H1 (cell line): ENCODE measurements at regions not wholly inside any gene's neighbourhood (a gene's known extent, or its start where the extent isn't known, plus 50 kb on each side); places are given as distances from the start of the nearest gene placed in this dataset.

ENCODE experiments used
- CTCF ChIA-PET: fragments of 300-600 bp; sonication (Branson Sonifier 250); formaldehyde crosslinking; loops from one replicate; lab custom pipeline; 2021; ENCODE audit not compliant: partially characterized antibody; lab: Charles Lee
- POLR2A ChIA-PET: fragments of 300-600 bp; sonication (Branson Sonifier 250); formaldehyde crosslinking; loops from one replicate; lab custom pipeline; 2021; ENCODE audit warnings: inconsistent platforms; ENCODE audit not compliant: partially characterized antibody; lab: Charles Lee
- DNase-seq, 2 experiments: peaks; one replicate each; pipeline versions ENCODE4 v3.0.0 to v3.0.0-alpha.2; 2010 to 2022; ENCODE audit warnings: low spot score in 2 of 2, low read depth in 1 of 2, mixed read lengths in 1 of 2
- FAIRE-seq: peaks from 2 replicates; lab custom pipeline; 2011; peaks lifted over from hg19 to GRCh38; lab: Jason Lieb, UNC
- H2AFZ ChIP-seq: 2 replicates; pipeline ENCODE4 v1.8.1; 2012; ENCODE audit warnings: low read length, inconsistent platforms
- H2AK5ac ChIP-seq: 2 replicates; pipeline ENCODE4 v1.6.1; 2013; ENCODE audit warnings: low read depth, low read length
- H2BK120ac ChIP-seq: replicated peaks from 2 replicates; pipeline ENCODE3; 2013; ENCODE audit warnings: low read depth, low read length, inconsistent platforms
- H2BK12ac ChIP-seq: 2 replicates; pipeline ENCODE4 v1.6.1; 2013; ENCODE audit warnings: low read depth, low read length
- H2BK15ac ChIP-seq: 2 replicates; pipeline ENCODE4 v1.6.1; 2013; ENCODE audit warnings: low read length
- H2BK20ac ChIP-seq: 2 replicates; pipeline ENCODE4 v1.6.1; 2013; ENCODE audit warnings: low read length
- H2BK5ac ChIP-seq: 2 replicates; pipeline ENCODE4 v1.6.1; 2013; ENCODE audit warnings: low read depth, low read length
- H3K14ac ChIP-seq: 2 replicates; pipeline ENCODE4 v1.6.1; 2013; ENCODE audit warnings: inconsistent platforms; ENCODE audit not compliant: insufficient read length
- H3K18ac ChIP-seq: 2 replicates; pipeline ENCODE4 v1.6.1; 2013; ENCODE audit warnings: low read length; ENCODE audit errors: extremely low read depth
- H3K23ac ChIP-seq: 2 replicates; pipeline ENCODE4 v1.6.1; 2013; ENCODE audit warnings: inconsistent platforms; ENCODE audit not compliant: insufficient read length
- H3K23me2 ChIP-seq: 2 replicates; pipeline ENCODE4 v1.6.1; 2013; ENCODE audit warnings: low read depth, low read length
- H3K27ac ChIP-seq: 2 replicates; pipeline ENCODE4 v1.6.1; 2011; ENCODE audit warnings: low read depth, low read length, inconsistent platforms
- H3K27me3 ChIP-seq, 4 experiments: replicated peaks in 1 of 4; 1 replicate in 1 of 4; 2 replicates in 3 of 4; pipeline versions ENCODE4 v1.6.1 to v1.8.1; 2011 to 2013; ENCODE audit warnings: low read length in 3 of 4, mild to moderate bottlenecking in 3 of 4, inconsistent platforms in 2 of 4, mixed read lengths in 2 of 4, moderate library complexity in 1 of 4; ENCODE audit not compliant: control insufficient read depth in 3 of 4, insufficient read depth in 3 of 4; ENCODE audit errors: extremely low read depth in 1 of 4
- H3K36me3 ChIP-seq, 4 experiments: 2 replicates each; pipeline versions ENCODE4 v1.6.1 to v1.8.1; 2011 to 2013; ENCODE audit warnings: mild to moderate bottlenecking in 4 of 4, low read length in 3 of 4, moderate library complexity in 2 of 4, control low read depth in 1 of 4, inconsistent platforms in 1 of 4; ENCODE audit not compliant: insufficient read depth in 4 of 4, control insufficient read depth in 2 of 4
- H3K4ac ChIP-seq: replicated peaks from 2 replicates; pipeline ENCODE3; 2013; ENCODE audit warnings: low read length, low read depth, mixed read lengths, inconsistent platforms; ENCODE audit not compliant: insufficient read length
- H3K4me1 ChIP-seq, 4 experiments: replicated peaks in 1 of 4; 1 replicate in 1 of 4; 2 replicates in 3 of 4; pipeline versions ENCODE4 v1.6.1 to v1.8.1; 2011 to 2013; ENCODE audit warnings: low read length in 3 of 4, inconsistent platforms in 2 of 4, mixed read lengths in 1 of 4; ENCODE audit not compliant: insufficient read depth in 4 of 4, control insufficient read depth in 3 of 4
- H3K4me2 ChIP-seq, 2 experiments: 2 replicates each; pipeline versions ENCODE4 v1.6.1 to v1.8.1; 2011 to 2013; ENCODE audit warnings: low read depth in 2 of 2, low read length in 2 of 2, control low read depth in 1 of 2, inconsistent platforms in 1 of 2, mild to moderate bottlenecking in 1 of 2; ENCODE audit not compliant: insufficient read depth in 1 of 2
- H3K4me3 ChIP-seq, 4 experiments: fragments of 200-600, 300-600 bp in 1 of 4; sonication (generic), shearing (Covaris generic), sonication (Bioruptor Twin) in 1 of 4; 2 replicates each; pipeline versions ENCODE4 v1.5.1 to v1.8.1; 2011 to 2016; ENCODE audit warnings: low read length in 4 of 4, low read depth in 3 of 4, control low read depth in 2 of 4, inconsistent platforms in 2 of 4, mild to moderate bottlenecking in 2 of 4, mixed read lengths in 1 of 4, moderate library complexity in 1 of 4; ENCODE audit not compliant: insufficient read depth in 2 of 4; ENCODE audit errors: extremely low read depth in 1 of 4
- H3K56ac ChIP-seq: replicated peaks from 2 replicates; pipeline ENCODE3; 2013; ENCODE audit warnings: low read depth, mild to moderate bottlenecking, mixed read lengths, low read length, inconsistent platforms; ENCODE audit not compliant: insufficient read length
- H3K79me1 ChIP-seq: 2 replicates; pipeline ENCODE4 v1.6.1; 2013; ENCODE audit warnings: low read depth, low read length, control low read depth
- H3K79me2 ChIP-seq, 2 experiments: 2 replicates each; pipeline versions ENCODE4 v1.6.1 to v1.8.1; 2012 to 2013; ENCODE audit warnings: low read length in 2 of 2, mild to moderate bottlenecking in 2 of 2, inconsistent platforms in 1 of 2; ENCODE audit not compliant: insufficient read depth in 2 of 2, control insufficient read depth in 1 of 2
- H3K9ac ChIP-seq, 4 experiments: replicated peaks in 1 of 4; 1 replicate in 1 of 4; 2 replicates in 3 of 4; pipeline versions ENCODE4 v1.6.1 to v1.8.1; 2011 to 2013; ENCODE audit warnings: low read depth in 3 of 4, low read length in 3 of 4, control low read depth in 2 of 4, mild to moderate bottlenecking in 2 of 4, moderate library complexity in 2 of 4, inconsistent platforms in 1 of 4; ENCODE audit errors: extremely low read depth in 1 of 4
- H3K9me3 ChIP-seq, 2 experiments: 2 replicates each; pipeline versions ENCODE4 v1.6.1 to v1.8.1; 2012 to 2013; ENCODE audit warnings: mild to moderate bottlenecking in 2 of 2, moderate library complexity in 2 of 2, control low read depth in 1 of 2, inconsistent platforms in 1 of 2, low read depth in 1 of 2, low read length in 1 of 2, mixed read lengths in 1 of 2; ENCODE audit not compliant: insufficient read depth in 2 of 2
- H4K20me1 ChIP-seq, 2 experiments: replicated peaks in 1 of 2; 2 replicates each; pipeline versions ENCODE3 to v1.8.1; 2011 to 2013; ENCODE audit warnings: inconsistent platforms in 2 of 2, low read length in 2 of 2, mild to moderate bottlenecking in 1 of 2; ENCODE audit not compliant: insufficient read depth in 2 of 2, control insufficient read depth in 1 of 2
- H4K5ac ChIP-seq: 2 replicates; pipeline ENCODE4 v1.6.1; 2013; ENCODE audit warnings: low read length, low read depth, mixed read lengths, inconsistent platforms; ENCODE audit not compliant: insufficient read length
- H4K8ac ChIP-seq: 2 replicates; pipeline ENCODE4 v1.8.0; 2013; ENCODE audit warnings: mild to moderate bottlenecking, moderate library complexity, low read length, inconsistent platforms; ENCODE audit not compliant: insufficient read depth; ENCODE audit errors: extremely low read depth
- H4K91ac ChIP-seq: replicated peaks from 2 replicates; pipeline ENCODE3; 2013; ENCODE audit warnings: low read length, mixed read lengths, inconsistent platforms; ENCODE audit not compliant: insufficient read length
- CBX5 ChIP-seq: fragments of 300-800, 300-1000 bp; sonication (generic); IDR thresholded peaks from 2 replicates; pipeline ENCODE4 v1.7.1; 2016; ENCODE audit warnings: antibody characterized with exemption, low read length, low read depth
- KDM1A ChIP-seq: fragments of 200-600, 300-600 bp; sonication (generic); IDR thresholded peaks from 2 replicates; pipeline ENCODE4 v1.7.1; 2016; ENCODE audit warnings: mild to moderate bottlenecking, low read length, borderline replicate concordance
- POLR2A ChIP-seq, 2 experiments: IDR thresholded peaks; 1 replicate in 1 of 2; 2 replicates in 1 of 2; pipeline ENCODE4 v1.6.1; 2011; ENCODE audit warnings: low read depth in 2 of 2, low read length in 2 of 2, mild to moderate bottlenecking in 2 of 2; ENCODE audit errors: control extremely low read depth in 1 of 2
- POU5F1 ChIP-seq: IDR thresholded peaks from 2 replicates; pipeline ENCODE4 v1.6.1; 2011; ENCODE audit warnings: low read depth, mild to moderate bottlenecking, low read length, moderate library complexity
- RBBP5 ChIP-seq: IDR thresholded peaks from 2 replicates; pipeline ENCODE4 v1.7.1; 2012; ENCODE audit warnings: low read depth, mild to moderate bottlenecking, inconsistent platforms, low read length, moderate library complexity, borderline replicate concordance
- RXRA ChIP-seq: IDR thresholded peaks from 2 replicates; pipeline ENCODE4 v1.6.1; 2011; ENCODE audit warnings: low read depth, mild to moderate bottlenecking, low read length, moderate library complexity; ENCODE audit not compliant: insufficient read depth
- SRF ChIP-seq: IDR thresholded peaks from 2 replicates; pipeline ENCODE4 v1.6.1; 2011; ENCODE audit warnings: mild to moderate bottlenecking, low read depth, low read length, moderate library complexity
- YY1 ChIP-seq: IDR thresholded peaks from 2 replicates; pipeline ENCODE4 v1.6.1; 2011; ENCODE audit warnings: low read depth, mild to moderate bottlenecking, low read length
- WGBS, 2 experiments: shearing (Covaris generic) in 1 of 2; methylation state at CpG; one replicate each; pipeline versions ENCODE4 v1.1.6 to v1.1.7; 2013 to 2015; ENCODE audit warnings: low lambda C conversion rate in 2 of 2, mixed read lengths in 2 of 2, inconsistent platforms in 1 of 2, low coverage in 1 of 2, missing lambda C conversion rate in 1 of 2; ENCODE audit not compliant: insufficient replicate concordance in 2 of 2, insufficient coverage in 1 of 2, insufficient read length in 1 of 2; ENCODE audit errors: extremely low coverage in 1 of 2, missing lambda C conversion rate in 1 of 2; 5-methylcytosine and 5-hydroxymethylcytosine counted together
- TF ChIP-seq, protein P1 (sequence below): IDR thresholded peaks from 2 replicates; pipeline ENCODE4 v1.6.1; 2011; ENCODE audit warnings: low read depth, mild to moderate bottlenecking, low read length; ENCODE audit not compliant: insufficient read depth
- TF ChIP-seq, protein P2 (sequence below): IDR thresholded peaks from 2 replicates; pipeline ENCODE4 v1.6.1; 2012; ENCODE audit warnings: low read length, inconsistent platforms

DNA sequence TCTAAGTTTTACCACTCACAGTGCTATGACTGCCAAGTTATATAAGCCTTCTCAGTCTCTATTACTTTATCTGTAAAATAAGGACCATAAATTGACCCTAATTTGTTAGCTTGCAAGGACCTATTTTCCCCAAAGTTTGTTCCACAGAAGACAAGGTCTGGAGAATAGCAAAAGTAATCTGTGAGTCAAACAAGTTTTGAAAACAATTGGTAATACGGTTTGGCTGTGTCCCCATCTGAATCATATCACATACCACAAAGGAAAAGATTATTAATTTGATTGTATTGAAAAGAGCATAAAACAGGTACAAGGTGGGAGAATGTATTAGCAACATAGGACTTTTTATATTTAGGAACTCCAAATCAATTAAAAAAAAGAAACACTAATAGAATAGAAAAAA is 124.0 kb upstream of the TARS1 start:
- Histone ChIP-seq H2BK5ac (no peak overlapping the region), H4K8ac (no peak overlapping the region), H3K18ac (no peak overlapping the region), H3K27ac (no peak overlapping the region), H2BK15ac (no peak overlapping the region), H4K91ac (no peak overlapping the region), H3K9me3 (no peaks in the 10 kb centered on the region), H3K4ac (no peak overlapping the region), H3K4me2 (no peak overlapping the region), H3K36me3 (no peaks in the 10 kb centered on the region), H2BK20ac (no peak overlapping the region), H3K56ac (no peak overlapping the region), H4K5ac (no peak overlapping the region), H2AK5ac (no peak overlapping the region), H2BK120ac (no peak overlapping the region), H3K4me1 (peaks cover 0 to 3% (median 0%) of the 10 kb centered on the region in 4 experiments; a peak in 1 of 7 replicates), H3K4me3 (no peak overlapping the region), H2AFZ (no peak overlapping the region), H3K27me3 (no peaks in the 10 kb centered on the region), H3K23me2 (no peaks in the 10 kb centered on the region), H3K23ac (no peak overlapping the region), H3K79me2 (no peaks in the 10 kb centered on the region), H4K20me1 (no peaks in the 10 kb centered on the region), H3K14ac (no peak overlapping the region), H3K9ac (no peak overlapping the region), H2BK12ac (no peak overlapping the region), H3K79me1 (no peaks in the 10 kb centered on the region)
- DNase-seq (no peak), FAIRE-seq (no peak)
- TF ChIP-seq CBX5: no peak
- TF ChIP-seq, protein P1, sequence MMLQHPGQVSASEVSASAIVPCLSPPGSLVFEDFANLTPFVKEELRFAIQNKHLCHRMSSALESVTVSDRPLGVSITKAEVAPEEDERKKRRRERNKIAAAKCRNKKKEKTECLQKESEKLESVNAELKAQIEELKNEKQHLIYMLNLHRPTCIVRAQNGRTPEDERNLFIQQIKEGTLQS: no peak
- no peak for TF ChIP-seq RXRA
- TF ChIP-seq POU5F1: no peak
- no peak for TF ChIP-seq SRF
- TF ChIP-seq, protein P2, sequence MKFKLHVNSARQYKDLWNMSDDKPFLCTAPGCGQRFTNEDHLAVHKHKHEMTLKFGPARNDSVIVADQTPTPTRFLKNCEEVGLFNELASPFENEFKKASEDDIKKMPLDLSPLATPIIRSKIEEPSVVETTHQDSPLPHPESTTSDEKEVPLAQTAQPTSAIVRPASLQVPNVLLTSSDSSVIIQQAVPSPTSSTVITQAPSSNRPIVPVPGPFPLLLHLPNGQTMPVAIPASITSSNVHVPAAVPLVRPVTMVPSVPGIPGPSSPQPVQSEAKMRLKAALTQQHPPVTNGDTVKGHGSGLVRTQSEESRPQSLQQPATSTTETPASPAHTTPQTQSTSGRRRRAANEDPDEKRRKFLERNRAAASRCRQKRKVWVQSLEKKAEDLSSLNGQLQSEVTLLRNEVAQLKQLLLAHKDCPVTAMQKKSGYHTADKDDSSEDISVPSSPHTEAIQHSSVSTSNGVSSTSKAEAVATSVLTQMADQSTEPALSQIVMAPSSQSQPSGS: no peak
- no peak for TF ChIP-seq POLR2A (IDR thresholded peaks at IDR 0.05; ENCODE audit: control extremely low read depth in 1 of 2, low read depth in 2 of 2, low read length in 2 of 2)
- no peak for TF ChIP-seq YY1
- TF ChIP-seq RBBP5: no peak
- no peak for TF ChIP-seq KDM1A
- ChIA-PET CTCF (interaction anchor here (1.0 kb wide), 1 partner anchor 793 kb away, joined by 3 read pairs; no protein-coding TSS in a partner anchor), POLR2A (no interaction called here)
- 83% methylated on average over 1 of the region's 1 CpG; no CpG with 5 or more reads in 1 of the 2 experiments for WGBS, 2 experiments
